Right lung (tissue), 2 donors: ENCODE measurements at regions not wholly inside any gene's neighbourhood (a gene's known extent, or its start where the extent isn't known, plus 50 kb on each side); places are given as distances from the start of the nearest gene placed in this dataset.

Source experiments
- DNase-seq, 2 donors: peaks; one replicate each; pipeline ENCODE4 v3.0.0-alpha.2; 2013

DNA sequence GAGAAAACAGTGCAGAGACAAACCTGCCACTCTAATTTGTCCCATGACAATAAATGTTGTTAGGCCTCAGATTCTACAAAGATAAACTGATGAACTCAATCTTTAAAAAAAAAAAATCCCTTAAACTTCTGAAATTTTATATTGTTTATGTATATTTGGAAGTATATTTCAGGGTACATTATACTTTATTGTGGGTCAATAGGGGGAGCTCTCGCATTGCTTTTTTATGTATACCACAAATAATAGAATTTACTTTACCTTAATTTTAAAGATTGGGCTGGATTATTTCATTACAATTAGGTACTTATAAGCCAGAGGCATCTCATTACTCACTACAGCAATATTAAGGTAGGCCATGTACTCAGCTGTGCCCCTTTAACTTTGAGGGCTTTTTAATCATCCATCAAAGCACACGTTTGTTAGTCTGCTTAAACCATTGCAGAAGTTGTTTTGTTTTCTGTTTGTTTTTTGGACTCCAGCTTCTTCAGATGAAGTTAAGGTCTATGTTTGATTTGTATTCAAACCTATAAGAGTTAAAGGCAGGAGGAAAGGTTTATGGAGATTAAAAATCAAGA lies 56.3 kb upstream of the EYA4 start:
- peak in 1 of 2 donors; percentile 38 for DNase-seq

DNA sequence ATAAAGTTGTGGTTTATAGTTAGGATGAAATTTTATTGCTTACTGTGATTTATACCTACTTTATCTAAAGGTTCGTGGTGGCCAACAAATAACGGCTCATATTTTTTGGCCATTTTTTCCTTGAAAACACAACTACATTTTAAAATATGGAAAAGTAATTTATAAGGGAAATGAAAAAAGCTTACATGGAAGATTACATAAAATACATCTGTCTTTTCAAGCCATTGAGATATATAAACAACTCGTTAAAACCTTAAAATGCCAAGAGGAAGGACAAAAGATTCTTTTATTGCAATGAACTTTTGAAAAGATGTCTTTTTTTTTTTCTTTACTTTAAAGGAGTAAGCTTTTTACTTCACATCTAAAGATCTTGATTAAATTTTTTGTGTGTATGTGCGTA lies 55.4 kb upstream of the EYA4 start:
- no peak for DNase-seq

GRCh38 chr6:133187114-133187513 lies 54.0 kb upstream of the EYA4 start:
- DNase-seq, result no peak

- no peak for DNase-seq
Observed at GRCh38 chr6:133187657-133188453, 53.3 kb upstream of the EYA4 start.

GRCh38 chr6:133190912-133191311 lies 50.2 kb upstream of the EYA4 start:
- no peak for DNase-seq

DNA sequence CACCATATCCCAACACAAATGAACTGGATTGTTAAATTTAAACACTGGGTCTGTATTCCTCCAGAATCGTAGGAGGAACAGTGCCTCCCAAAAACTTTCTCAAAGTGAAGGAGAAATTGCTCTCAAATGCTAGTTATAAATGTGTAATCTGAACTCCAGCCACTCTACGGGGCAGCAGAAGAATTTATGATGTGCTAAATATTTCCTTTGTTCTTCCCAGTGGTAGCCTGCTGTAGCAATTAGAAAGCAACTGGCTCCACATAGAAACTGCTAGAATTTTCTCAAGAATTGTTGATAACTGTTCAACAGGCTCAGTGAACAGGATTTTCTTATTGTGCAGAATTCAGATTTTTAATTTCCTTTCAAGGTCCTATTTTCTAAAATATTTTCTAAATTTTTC lies 49.8 kb upstream of the EYA4 start:
- DNase-seq, result no peak
